OCI-LY3 (cell line): ENCODE measurements at regions not wholly inside any gene's neighbourhood (a gene's known extent, or its start where the extent isn't known, plus 50 kb on each side); places are given as distances from the start of the nearest gene placed in this dataset.

Experiments used
- EZH2phosphoT487 ChIP-seq: fragments of 200-600 bp; shearing (Covaris generic); IDR thresholded peaks from 2 replicates; pipeline ENCODE4 v1.6.1; 2018; ENCODE audit warnings: antibody characterized with exemption, mixed run types, low read depth
- TF ChIP-seq, protein P1 (sequence below): fragments of 200-600, 300-600 bp; sonication (generic); IDR thresholded peaks from 2 replicates; pipeline ENCODE4 v1.5.1; 2014; ENCODE audit warnings: antibody characterized with exemption, low read length, low read depth

DNA sequence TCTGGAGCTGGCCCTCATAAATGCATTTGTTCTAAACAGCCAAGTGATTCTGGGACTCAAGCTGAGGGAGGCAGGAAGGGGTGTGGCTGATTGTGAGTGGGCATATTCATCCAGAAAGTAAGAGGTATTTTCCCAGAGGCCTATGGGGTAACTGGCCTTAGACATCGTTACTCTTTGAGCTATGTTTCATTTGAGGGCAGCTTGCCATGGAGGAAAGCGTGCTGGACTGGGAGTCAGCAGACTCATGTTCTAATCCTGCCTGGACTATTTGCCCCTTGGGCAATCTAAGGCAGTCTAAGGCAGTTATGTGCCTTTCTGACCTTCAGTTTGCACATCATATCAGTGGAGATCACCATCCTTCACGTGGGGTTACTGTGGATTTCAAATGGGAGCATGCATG lies 93.5 kb upstream of the SLC14A2 start:
- TF ChIP-seq, protein P1, sequence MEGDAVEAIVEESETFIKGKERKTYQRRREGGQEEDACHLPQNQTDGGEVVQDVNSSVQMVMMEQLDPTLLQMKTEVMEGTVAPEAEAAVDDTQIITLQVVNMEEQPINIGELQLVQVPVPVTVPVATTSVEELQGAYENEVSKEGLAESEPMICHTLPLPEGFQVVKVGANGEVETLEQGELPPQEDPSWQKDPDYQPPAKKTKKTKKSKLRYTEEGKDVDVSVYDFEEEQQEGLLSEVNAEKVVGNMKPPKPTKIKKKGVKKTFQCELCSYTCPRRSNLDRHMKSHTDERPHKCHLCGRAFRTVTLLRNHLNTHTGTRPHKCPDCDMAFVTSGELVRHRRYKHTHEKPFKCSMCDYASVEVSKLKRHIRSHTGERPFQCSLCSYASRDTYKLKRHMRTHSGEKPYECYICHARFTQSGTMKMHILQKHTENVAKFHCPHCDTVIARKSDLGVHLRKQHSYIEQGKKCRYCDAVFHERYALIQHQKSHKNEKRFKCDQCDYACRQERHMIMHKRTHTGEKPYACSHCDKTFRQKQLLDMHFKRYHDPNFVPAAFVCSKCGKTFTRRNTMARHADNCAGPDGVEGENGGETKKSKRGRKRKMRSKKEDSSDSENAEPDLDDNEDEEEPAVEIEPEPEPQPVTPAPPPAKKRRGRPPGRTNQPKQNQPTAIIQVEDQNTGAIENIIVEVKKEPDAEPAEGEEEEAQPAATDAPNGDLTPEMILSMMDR: no peak
- no peak for TF ChIP-seq EZH2phosphoT487
